Neuronal stem cell (in vitro differentiated cells): ENCODE measurements at regions not wholly inside any gene's neighbourhood (a gene's known extent, or its start where the extent isn't known, plus 50 kb on each side); places are given as distances from the start of the nearest gene placed in this dataset.

Experiments
- DNase-seq: peaks from one replicate; pipeline ENCODE4 v3.0.0-alpha.2; 2013; ENCODE audit warnings: low spot score
- H2AFZ ChIP-seq: one replicate; pipeline ENCODE4 v1.6.1; 2013; ENCODE audit warnings: mild to moderate bottlenecking, low read length, inconsistent platforms
- H2AK5ac ChIP-seq: 2 replicates; pipeline ENCODE4 v1.6.1; 2013; ENCODE audit warnings: low read depth, mild to moderate bottlenecking, inconsistent platforms, low read length, moderate library complexity, mixed read lengths
- H2BK120ac ChIP-seq: 2 replicates; pipeline ENCODE4 v1.6.1; 2013; ENCODE audit warnings: low read depth, mild to moderate bottlenecking, inconsistent platforms, low read length, moderate library complexity, mixed read lengths
- H2BK12ac ChIP-seq: one replicate; pipeline ENCODE4 v1.6.1; 2013; ENCODE audit warnings: low read length, inconsistent platforms
- H2BK15ac ChIP-seq: 2 replicates; pipeline ENCODE4 v1.6.1; 2013; ENCODE audit warnings: mild to moderate bottlenecking, low read length, inconsistent platforms, mixed read lengths
- H2BK5ac ChIP-seq: one replicate; pipeline ENCODE4 v1.6.1; 2013; ENCODE audit warnings: inconsistent platforms, mild to moderate bottlenecking, low read length, moderate library complexity
- H3K14ac ChIP-seq: one replicate; pipeline ENCODE4 v1.6.1; 2013; ENCODE audit warnings: low read length, inconsistent platforms
- H3K18ac ChIP-seq: 2 replicates; pipeline ENCODE4 v1.6.1; 2013; ENCODE audit warnings: low read length, inconsistent platforms
- H3K23ac ChIP-seq: 2 replicates; pipeline ENCODE4 v1.6.1; 2013; ENCODE audit warnings: low read depth, mild to moderate bottlenecking, mixed read lengths, low read length, inconsistent platforms; ENCODE audit not compliant: poor library complexity
- H3K27ac ChIP-seq: replicated peaks from 3 replicates; pipeline ENCODE4 v1.5.1; 2013; ENCODE audit warnings: low read length, inconsistent platforms
- H3K27me3 ChIP-seq, 3 experiments: 2 replicates each; pipeline ENCODE4 v1.6.1; 2013; ENCODE audit warnings: low read length in 3 of 3, mild to moderate bottlenecking in 2 of 3, inconsistent platforms in 1 of 3, low read depth in 1 of 3, mixed read lengths in 1 of 3, moderate library complexity in 1 of 3; ENCODE audit not compliant: control insufficient read depth in 3 of 3, insufficient read depth in 3 of 3
- H3K36me3 ChIP-seq, 2 donors: replicated peaks in 1 of 2; 2 replicates each; pipeline ENCODE4 v1.6.1; 2013; ENCODE audit warnings: low read length in 2 of 2; ENCODE audit not compliant: control insufficient read depth in 2 of 2, insufficient read depth in 2 of 2
- H3K4ac ChIP-seq: 2 replicates; pipeline ENCODE4 v1.6.1; 2013; ENCODE audit warnings: inconsistent platforms, mild to moderate bottlenecking, low read length, moderate library complexity
- H3K4me1 ChIP-seq, 2 donors: 1 replicate in 1 of 2; 2 replicates in 1 of 2; pipeline ENCODE4 v1.6.1; 2013; ENCODE audit warnings: low read length in 2 of 2, low read depth in 1 of 2; ENCODE audit not compliant: control insufficient read depth in 2 of 2, insufficient read depth in 1 of 2
- H3K4me2 ChIP-seq: one replicate; pipeline ENCODE4 v1.6.1; 2013; ENCODE audit warnings: mild to moderate bottlenecking, low read length, inconsistent platforms; ENCODE audit not compliant: insufficient read depth, poor library complexity, severe bottlenecking
- H3K4me3 ChIP-seq, 2 donors: 2 replicates each; pipeline ENCODE4 v1.5.1; 2013; ENCODE audit warnings: low read length in 2 of 2, mild to moderate bottlenecking in 2 of 2, inconsistent platforms in 1 of 2, moderate library complexity in 1 of 2
- H3K79me1 ChIP-seq: one replicate; pipeline ENCODE4 v1.6.1; 2013; ENCODE audit warnings: low read depth, mild to moderate bottlenecking, inconsistent platforms, low read length, moderate library complexity
- H3K9ac ChIP-seq: one replicate; pipeline ENCODE4 v1.6.1; 2013; ENCODE audit warnings: mild to moderate bottlenecking, low read depth, low read length, inconsistent platforms; ENCODE audit not compliant: poor library complexity
- H3K9me3 ChIP-seq, 2 donors: replicated peaks in 1 of 2; 2 replicates each; pipeline versions ENCODE3 to v1.6.1; 2013; ENCODE audit warnings: low read length in 2 of 2, mild to moderate bottlenecking in 2 of 2, inconsistent platforms in 1 of 2, low read depth in 1 of 2, mixed read lengths in 1 of 2, moderate library complexity in 1 of 2; ENCODE audit not compliant: control insufficient read depth in 2 of 2, insufficient read depth in 1 of 2
- H4K8ac ChIP-seq: one replicate; pipeline ENCODE4 v1.6.1; 2013; ENCODE audit warnings: low read depth, mild to moderate bottlenecking, inconsistent platforms, low read length, moderate library complexity
- H4K91ac ChIP-seq: one replicate; pipeline ENCODE4 v1.6.1; 2013; ENCODE audit warnings: low read length, low read depth, mild to moderate bottlenecking, inconsistent platforms; ENCODE audit not compliant: poor library complexity
- WGBS, 2 donors: extraction: QIAGEN DNeasy Blood & Tissue Kit; methylation state at CpG; one replicate each; pipeline ENCODE4 v1.1.7; 2013; ENCODE audit warnings: missing lambda C conversion rate in 2 of 2, mixed read lengths in 1 of 2; ENCODE audit not compliant: insufficient read length in 2 of 2, insufficient replicate concordance in 1 of 2; ENCODE audit errors: extremely low coverage in 2 of 2; 5-methylcytosine and 5-hydroxymethylcytosine counted together

- Histone ChIP-seq H2BK15ac (no peak overlapping the region), H3K4me3 (no peak overlapping the region), H3K23ac (no peak overlapping the region), H3K4me2 (no peak overlapping the region), H3K14ac (no peak overlapping the region), H2AFZ (no peak overlapping the region), H4K8ac (no peak overlapping the region), H3K4me1 (no peaks in the 10 kb centered on the region), H3K4ac (no peak overlapping the region), H3K9me3 (peaks cover 0 to 3% of the 10 kb centered on the region in 2 donors), H3K27me3 (no peaks in the 10 kb centered on the region), H3K79me1 (no peaks in the 10 kb centered on the region), H3K9ac (no peak overlapping the region), H2BK5ac (no peak overlapping the region), H3K18ac (no peak overlapping the region), H3K27ac (no peak overlapping the region), H4K91ac (no peak overlapping the region), H3K36me3 (no peaks in the 10 kb centered on the region), H2AK5ac (no peak overlapping the region), H2BK120ac (no peak overlapping the region), H2BK12ac (no peak overlapping the region)
- no peak for DNase-seq
- no CpG with 5 or more reads among the region's 1 CpG for WGBS, 2 donors
Measured at GRCh38 chr12:43261701-43262100, 290.3 kb downstream of the ADAMTS20 start.

DNA sequence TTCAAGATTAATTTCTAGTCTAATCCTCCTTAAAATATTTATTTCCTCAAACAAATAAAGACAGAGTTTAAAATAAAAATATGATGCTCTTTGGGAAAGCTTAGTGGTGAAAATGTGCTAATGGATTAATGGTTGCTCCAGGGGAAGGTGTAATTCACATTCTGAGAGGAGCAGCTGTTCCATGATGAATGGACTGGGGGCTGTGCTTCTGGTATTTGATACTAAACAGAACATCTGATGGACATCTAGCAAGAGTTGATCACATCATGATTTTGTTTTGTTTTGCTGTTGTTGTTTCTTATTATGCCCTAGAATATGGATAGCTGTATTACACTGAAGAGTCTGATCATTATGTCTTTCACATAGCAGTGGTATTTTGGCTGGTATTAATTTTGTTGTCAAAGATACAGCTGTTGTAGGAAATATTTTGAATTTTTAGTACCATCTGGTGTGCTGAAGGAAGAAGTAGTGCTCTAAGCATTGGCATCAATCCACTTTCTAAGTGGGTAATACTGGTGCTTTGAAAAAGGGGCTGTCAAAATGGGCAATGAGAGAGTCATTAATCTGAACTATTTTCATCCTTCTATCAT, 296.4 kb downstream of the ADAMTS20 start:
- no peaks in the 10 kb centered on the region for H3K36me3 ChIP-seq
- no peak overlapping the region for H2AK5ac ChIP-seq
- H3K4ac ChIP-seq = no peak overlapping the region
- H2BK120ac ChIP-seq = no peak overlapping the region
- H3K9ac ChIP-seq = no peak overlapping the region
- H3K27me3 ChIP-seq = no peaks in the 10 kb centered on the region
- H3K4me3 ChIP-seq = no peak overlapping the region
- H3K79me1 ChIP-seq = no peaks in the 10 kb centered on the region
- no peak overlapping the region for H4K8ac ChIP-seq
- H3K9me3 ChIP-seq = no peaks in the 10 kb centered on the region
- no peak overlapping the region for H2BK12ac ChIP-seq
- H2BK5ac ChIP-seq = no peak overlapping the region
- no peak overlapping the region for H3K14ac ChIP-seq
- no peak for DNase-seq
- no peak overlapping the region for H2AFZ ChIP-seq
- H3K4me2 ChIP-seq = no peak overlapping the region
- H2BK15ac ChIP-seq = no peak overlapping the region
- no peak overlapping the region for H3K18ac ChIP-seq
- H3K27ac ChIP-seq = no peak overlapping the region
- no peaks in the 10 kb centered on the region for H3K4me1 ChIP-seq
- H3K23ac ChIP-seq = no peak overlapping the region
- no peak overlapping the region for H4K91ac ChIP-seq

DNA sequence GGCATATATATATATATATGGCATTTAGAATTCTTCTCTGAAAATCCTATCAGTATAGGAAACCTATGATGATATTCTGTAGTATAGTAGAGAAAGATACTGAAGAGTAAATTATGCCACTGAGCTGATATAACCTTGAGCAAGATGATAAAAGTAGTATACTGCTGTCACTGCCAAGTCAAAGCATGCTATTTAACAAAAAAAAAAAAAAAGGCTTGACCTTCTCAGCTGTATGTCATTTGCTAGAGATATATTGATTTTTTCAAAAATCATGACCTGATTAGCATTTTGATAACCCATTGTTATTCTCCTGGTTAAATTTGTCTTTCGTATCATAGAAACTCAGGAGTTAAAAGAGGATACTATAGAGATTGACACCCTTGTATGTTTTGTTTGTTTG, 299.4 kb downstream of the ADAMTS20 start:
- no peak overlapping the region for H2AK5ac ChIP-seq
- H3K4me2 ChIP-seq = no peak overlapping the region
- no peak overlapping the region for H3K27ac ChIP-seq
- H2BK15ac ChIP-seq = no peak overlapping the region
- DNase-seq = no peak
- H3K18ac ChIP-seq = no peak overlapping the region
- no peak overlapping the region for H3K9ac ChIP-seq
- WGBS, 2 donors = no CpG with 5 or more reads among the region's 1 CpG
- H3K9me3 ChIP-seq = no peaks in the 10 kb centered on the region
- H4K8ac ChIP-seq = no peak overlapping the region
- H2AFZ ChIP-seq = no peak overlapping the region
- no peaks in the 10 kb centered on the region for H3K4me1 ChIP-seq
- H3K4me3 ChIP-seq = no peak overlapping the region
- no peaks in the 10 kb centered on the region for H3K36me3 ChIP-seq
- no peak overlapping the region for H3K14ac ChIP-seq
- H2BK5ac ChIP-seq = no peak overlapping the region
- no peak overlapping the region for H4K91ac ChIP-seq
- H3K27me3 ChIP-seq = no peaks in the 10 kb centered on the region
- no peak overlapping the region for H2BK120ac ChIP-seq
- H3K79me1 ChIP-seq = no peaks in the 10 kb centered on the region
- no peak overlapping the region for H3K23ac ChIP-seq
- H2BK12ac ChIP-seq = no peak overlapping the region
- H3K4ac ChIP-seq = no peak overlapping the region

DNA sequence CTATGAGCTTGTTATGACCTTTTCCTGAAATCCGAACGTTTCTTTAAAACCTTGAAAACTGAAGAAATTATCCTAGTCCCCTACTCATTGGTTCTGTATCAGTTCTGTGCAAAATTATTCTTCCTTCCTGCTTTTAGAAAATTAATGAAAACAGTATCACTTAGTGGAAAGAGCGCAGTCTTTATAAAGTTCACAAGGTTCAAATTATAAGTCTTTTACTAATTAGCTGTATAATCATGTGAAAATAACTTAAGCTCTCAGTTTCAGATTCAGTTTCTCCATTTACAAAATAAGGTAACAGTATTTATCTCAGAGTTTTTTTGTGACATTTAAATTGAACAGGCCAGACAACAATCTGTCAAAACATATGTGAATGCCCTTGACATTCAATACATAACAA, 306.1 kb downstream of the ADAMTS20 start:
- Histone ChIP-seq H2BK15ac (no peak overlapping the region), H2AK5ac (no peak overlapping the region), H2BK120ac (no peak overlapping the region), H3K4me3 (no peak overlapping the region), H3K4ac (no peak overlapping the region), H3K9ac (no peak overlapping the region), H3K27ac (no peak overlapping the region), H2AFZ (no peak overlapping the region), H3K23ac (no peak overlapping the region), H4K91ac (no peak overlapping the region), H2BK12ac (no peak overlapping the region), H3K18ac (no peak overlapping the region), H3K4me2 (no peak overlapping the region), H2BK5ac (no peak overlapping the region), H3K36me3 (no peaks in the 10 kb centered on the region), H3K9me3 (no peaks in the 10 kb centered on the region), H3K27me3 (no peaks in the 10 kb centered on the region), H3K14ac (no peak overlapping the region), H3K79me1 (no peaks in the 10 kb centered on the region), H4K8ac (no peak overlapping the region), H3K4me1 (no peaks in the 10 kb centered on the region)
- no CpG with 5 or more reads among the region's 3 CpGs for WGBS, 2 donors
- DNase-seq = no peak
